ENCODE measurements at regions not wholly inside any gene's neighbourhood (a gene's known extent, or its start where the extent isn't known, plus 50 kb on each side); places are given as distances from the start of the nearest gene placed in this dataset.

GRCh38 chrX:134735015-134735414 lies 62.0 kb downstream of the PABIR2 start:
- TF ChIP-seq CTCF (conservative IDR thresholded peaks at IDR 0.05; ENCODE audit: low read depth, low read length): no peak
- TF ChIP-seq EZH2 (IDR thresholded peaks at IDR 0.05; ENCODE audit: low read length, unreplicated experiment): no peak

All from PC-3 (cell line).